A549 (cell line): ENCODE measurements at regions not wholly inside any gene's neighbourhood (a gene's known extent, or its start where the extent isn't known, plus 50 kb on each side); places are given as distances from the start of the nearest gene placed in this dataset.

Source experiments
- ATAC-seq, 2 experiments: fragments of 200-7000 bp in 1 of 2; fragments of >200 bp in 1 of 2; cut with Nextera tagmentation in 1 of 2; cut with Tn5 transposase in 1 of 2; 3 replicates each; pipeline versions ENCODE4 v1.8.0 to v1.9.1; 2018 to 2020; ENCODE audit warnings: mild to moderate bottlenecking in 1 of 2, moderate library complexity in 1 of 2
- CTCF ChIA-PET: fragments of 300-600 bp; sonication (Branson Sonifier 250); formaldehyde crosslinking; extraction: SDS; loops from one replicate; lab custom pipeline; 2021; ENCODE audit warnings: antibody characterized with exemption, inconsistent platforms; lab: Yijun Ruan, JAX
- POLR2A ChIA-PET: fragments of 350-600 bp; formaldehyde crosslinking; extraction: SDS; loops from one replicate; lab custom pipeline; 2021; ENCODE audit warnings: antibody characterized with exemption, inconsistent platforms; lab: Yijun Ruan, JAX
- DNase-seq, 2 experiments: peaks; one replicate each; pipeline versions ENCODE4 v3.0.0 to v3.0.0-alpha.2; 2011 to 2016; ENCODE audit warnings: low read depth in 1 of 2, low spot score in 1 of 2
- FAIRE-seq: peaks from 2 replicates; lab custom pipeline; 2011; peaks lifted over from hg19 to GRCh38; lab: Jason Lieb, UNC
- H3K27ac ChIP-seq, 2 experiments: fragments of >200 bp; sonication (Bioruptor Twin); formaldehyde crosslinking; 3 replicates each; pipeline ENCODE4 v1.5.1; 2016 to 2017
- H3K4me1 ChIP-seq: fragments of >200 bp; sonication (Bioruptor Twin); formaldehyde crosslinking; 3 replicates; pipeline ENCODE4 v1.6.1; 2016
- H3K4me2 ChIP-seq: fragments of >200 bp; sonication (Bioruptor Twin); formaldehyde crosslinking; 3 replicates; pipeline ENCODE4 v1.6.1; 2016
- H3K4me3 ChIP-seq: fragments of >200 bp; sonication (Bioruptor Twin); formaldehyde crosslinking; 3 replicates; pipeline ENCODE4 v1.5.1; 2016
- H3K9me3 ChIP-seq: fragments of >200 bp; sonication (Bioruptor Twin); formaldehyde crosslinking; 3 replicates; pipeline ENCODE4 v1.6.1; 2016
- BHLHE40 ChIP-seq: IDR thresholded peaks from 2 replicates; pipeline ENCODE4 v1.6.1; 2012; ENCODE audit warnings: low read depth, low read length, inconsistent platforms
- CEBPB ChIP-seq, 2 experiments: fragments of >200 bp in 1 of 2; sonication (Bioruptor Twin) in 1 of 2; formaldehyde crosslinking in 1 of 2; IDR thresholded peaks; 2 replicates each; pipeline ENCODE4 v1.6.1; 2012 to 2016
- EHMT2 ChIP-seq: fragments of 200-600 bp; sonication (generic); IDR thresholded peaks from 2 replicates; pipeline ENCODE4 v1.6.1; 2016; ENCODE audit warnings: antibody characterized with exemption, low read depth, mild to moderate bottlenecking, moderate library complexity
- ESRRA ChIP-seq: fragments of 150-350 bp; IDR thresholded peaks from 2 replicates; pipeline ENCODE4 v1.6.1; 2014; ENCODE audit warnings: mild to moderate bottlenecking, low read length, borderline replicate concordance
- GATA3 ChIP-seq: IDR thresholded peaks from 2 replicates; pipeline ENCODE4 v1.6.1; 2012; ENCODE audit warnings: borderline replicate concordance
- HOXB13 ChIP-seq: fragments of 250-450 bp; sonication (Bioruptor Pico); IDR thresholded peaks from 2 replicates; pipeline ENCODE4 v1.5.0; 2020; ENCODE audit warnings: low read depth, mild to moderate bottlenecking, moderate library complexity
- HOXB5 ChIP-seq: fragments of 250-450 bp; sonication (Bioruptor Pico); IDR thresholded peaks from 2 replicates; pipeline ENCODE4 v1.5.0; 2020; ENCODE audit warnings: mild to moderate bottlenecking, moderate library complexity
- JUN ChIP-seq, 2 experiments: fragments of >200 bp; sonication (Bioruptor Twin); formaldehyde crosslinking; IDR thresholded peaks; 2 replicates in 1 of 2; 3 replicates in 1 of 2; pipeline ENCODE4 v1.6.1; 2016 to 2017
- JUNB ChIP-seq: fragments of >200 bp; sonication (Bioruptor Twin); formaldehyde crosslinking; IDR thresholded peaks from 2 replicates; pipeline ENCODE4 v1.6.1; 2016
- KDM1A ChIP-seq: fragments of 200-600 bp; sonication (generic); IDR thresholded peaks from 2 replicates; pipeline ENCODE4 v1.6.1; 2016; ENCODE audit warnings: low read depth, mild to moderate bottlenecking
- MAFK ChIP-seq: fragments of 450-650 bp; IDR thresholded peaks from 2 replicates; pipeline ENCODE4 v1.6.1; 2014; ENCODE audit not compliant: partially characterized antibody
- MYC ChIP-seq: IDR thresholded peaks from 2 replicates; pipeline ENCODE4 v1.6.1; 2012; ENCODE audit warnings: mild to moderate bottlenecking, inconsistent platforms, low read length, improper control_type of control experiment, borderline replicate concordance
- NR3C1 ChIP-seq: fragments of >200 bp; sonication (Bioruptor Twin); formaldehyde crosslinking; IDR thresholded peaks from 3 replicates; pipeline ENCODE4 v1.6.1; 2017
- RAD21 ChIP-seq, 2 experiments: fragments of >200 bp in 1 of 2; sonication (Bioruptor Twin) in 1 of 2; formaldehyde crosslinking in 1 of 2; IDR thresholded peaks in 1 of 2; conservative IDR thresholded peaks in 1 of 2; 2 replicates in 1 of 2; 3 replicates in 1 of 2; pipeline ENCODE4 v1.6.1; 2012 to 2018; ENCODE audit warnings: inconsistent platforms in 1 of 2
- RARB ChIP-seq: fragments of 250-450 bp; sonication (Bioruptor Pico); IDR thresholded peaks from 2 replicates; pipeline ENCODE4 v1.8.0; 2021; ENCODE audit warnings: mild to moderate bottlenecking, moderate library complexity
- SMC3 ChIP-seq: fragments of >200 bp; sonication (Bioruptor Twin); formaldehyde crosslinking; IDR thresholded peaks from 3 replicates; pipeline ENCODE4 v1.6.1; 2018; ENCODE audit warnings: inconsistent platforms
- TP53 ChIP-seq: fragments of 250-450 bp; sonication (Bioruptor Pico); IDR thresholded peaks from 2 replicates; pipeline ENCODE4 v1.5.0; 2021; ENCODE audit warnings: mild to moderate bottlenecking, moderate library complexity
- ZNF302 ChIP-seq: fragments of 250-450 bp; sonication (Bioruptor Pico); IDR thresholded peaks from 2 replicates; pipeline ENCODE4 v1.9.0; 2021; ENCODE audit warnings: inconsistent platforms, mild to moderate bottlenecking, moderate library complexity
- WGBS: methylation state at CpG from one replicate; pipeline ENCODE4 v1.1.6; 2017; ENCODE audit errors: missing lambda C conversion rate; 5-methylcytosine and 5-hydroxymethylcytosine counted together
- TF ChIP-seq, protein P1 (sequence below): fragments of 150-350 bp; IDR thresholded peaks from 2 replicates; pipeline ENCODE4 v1.6.1; 2014; ENCODE audit warnings: low read depth, mild to moderate bottlenecking, low read length
- TF ChIP-seq, protein P2 (sequence below): IDR thresholded peaks from 2 replicates; pipeline ENCODE4 v1.6.1; 2012
- TF ChIP-seq, protein P3 (sequence below): fragments of 250-450 bp; sonication (Bioruptor Pico); IDR thresholded peaks from 2 replicates; pipeline ENCODE4 v1.5.0; 2020; ENCODE audit warnings: low read depth, mild to moderate bottlenecking, moderate library complexity
- TF ChIP-seq, protein P4 (sequence below): IDR thresholded peaks from 2 replicates; pipeline ENCODE4 v1.6.1; 2012

DNA sequence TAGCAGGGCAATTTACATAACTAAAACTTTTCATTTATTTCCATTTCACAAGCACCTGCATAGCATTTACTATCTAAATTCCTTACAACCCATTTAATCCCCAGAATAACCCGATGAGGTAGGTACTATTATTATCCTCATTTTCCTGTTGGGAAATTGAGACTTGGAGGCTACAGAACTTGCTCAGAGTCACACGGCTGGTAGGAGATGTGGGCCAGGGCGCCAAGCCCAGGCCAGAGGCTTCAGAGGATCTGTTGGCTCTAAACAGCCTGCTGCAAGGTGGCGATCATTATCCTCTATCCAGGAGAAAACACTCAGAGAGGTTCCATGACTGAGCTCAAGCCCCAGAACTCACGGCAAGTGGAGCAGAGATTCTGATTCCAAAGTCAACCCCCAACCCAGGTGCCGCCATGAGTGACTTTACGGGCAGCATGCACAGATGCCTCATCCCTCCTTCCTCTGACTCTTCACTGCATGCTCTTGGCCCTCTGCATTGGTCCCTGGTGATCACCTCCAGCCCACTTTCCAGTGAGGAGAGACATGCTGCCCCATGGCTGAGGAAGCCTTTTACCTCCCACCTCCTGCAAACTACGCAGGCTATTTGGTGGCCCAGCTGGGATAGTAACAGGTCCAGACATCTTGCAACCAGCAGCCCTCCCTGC, 168.4 kb upstream of the FSTL4 start:
- TF ChIP-seq, protein P1, sequence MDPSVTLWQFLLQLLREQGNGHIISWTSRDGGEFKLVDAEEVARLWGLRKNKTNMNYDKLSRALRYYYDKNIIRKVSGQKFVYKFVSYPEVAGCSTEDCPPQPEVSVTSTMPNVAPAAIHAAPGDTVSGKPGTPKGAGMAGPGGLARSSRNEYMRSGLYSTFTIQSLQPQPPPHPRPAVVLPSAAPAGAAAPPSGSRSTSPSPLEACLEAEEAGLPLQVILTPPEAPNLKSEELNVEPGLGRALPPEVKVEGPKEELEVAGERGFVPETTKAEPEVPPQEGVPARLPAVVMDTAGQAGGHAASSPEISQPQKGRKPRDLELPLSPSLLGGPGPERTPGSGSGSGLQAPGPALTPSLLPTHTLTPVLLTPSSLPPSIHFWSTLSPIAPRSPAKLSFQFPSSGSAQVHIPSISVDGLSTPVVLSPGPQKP: no peak
- TF ChIP-seq JUNB: no peak
- TF ChIP-seq NR3C1: no peak
- TF ChIP-seq TP53 (CRISPR knock-in tag): no peak

DNA sequence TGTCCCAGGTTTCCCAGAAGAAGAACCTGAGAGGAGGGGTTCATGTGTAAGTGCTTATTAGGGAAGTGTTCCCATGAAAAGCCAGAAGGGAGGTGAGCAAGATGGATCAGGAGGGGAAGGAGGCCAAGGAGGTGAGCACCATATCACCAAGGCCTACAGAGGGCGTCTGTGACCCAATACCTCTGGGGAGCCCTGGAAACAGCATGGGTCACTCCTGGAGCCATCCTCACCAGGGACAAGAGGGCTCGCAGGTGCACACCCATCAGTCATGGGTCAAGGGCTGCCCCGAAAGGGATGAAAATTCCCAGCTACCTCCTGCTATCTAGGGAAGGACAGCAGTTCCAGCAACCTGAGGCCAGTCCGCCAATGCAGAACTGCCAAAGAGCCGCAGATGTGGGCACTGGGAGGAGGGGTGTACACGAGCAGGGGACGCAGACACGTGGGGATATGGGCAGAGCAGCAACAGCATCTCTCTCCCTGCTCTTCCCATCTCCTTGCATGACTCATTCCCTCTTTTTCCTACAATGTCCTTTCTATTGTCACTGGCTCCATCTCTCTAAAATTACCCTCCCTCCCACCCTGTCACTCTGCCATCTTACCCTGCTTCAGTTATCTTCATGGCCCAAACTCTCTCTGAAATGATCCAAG, 167.6 kb upstream of the FSTL4 start:
- ATAC-seq (peak in 1 of 2 experiments; percentile 66; a peak in 3 of 6 replicates), FAIRE-seq (no peak), DNase-seq (no peak)
- no peak overlapping the region for H3K27ac ChIP-seq
- no peak overlapping the region for H3K4me2 ChIP-seq
- H3K4me1 ChIP-seq: no peaks in the 10 kb centered on the region
- TF ChIP-seq, protein P2, sequence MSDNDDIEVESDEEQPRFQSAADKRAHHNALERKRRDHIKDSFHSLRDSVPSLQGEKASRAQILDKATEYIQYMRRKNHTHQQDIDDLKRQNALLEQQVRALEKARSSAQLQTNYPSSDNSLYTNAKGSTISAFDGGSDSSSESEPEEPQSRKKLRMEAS: no peak
- TF ChIP-seq RAD21 (conservative IDR thresholded peaks at IDR 0.05 in 1 of 2, IDR thresholded peaks at IDR 0.05 in 1 of 2): 0 out of 5 replicates have a peak, but pooled peaks of 1 of the 2 experiments have one; percentile 16
- TF ChIP-seq, protein P3, sequence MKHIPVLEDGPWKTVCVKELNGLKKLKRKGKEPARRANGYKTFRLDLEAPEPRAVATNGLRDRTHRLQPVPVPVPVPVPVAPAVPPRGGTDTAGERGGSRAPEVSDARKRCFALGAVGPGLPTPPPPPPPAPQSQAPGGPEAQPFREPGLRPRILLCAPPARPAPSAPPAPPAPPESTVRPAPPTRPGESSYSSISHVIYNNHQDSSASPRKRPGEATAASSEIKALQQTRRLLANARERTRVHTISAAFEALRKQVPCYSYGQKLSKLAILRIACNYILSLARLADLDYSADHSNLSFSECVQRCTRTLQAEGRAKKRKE (CRISPR knock-in tag): no peak
- no peak overlapping the region for H3K4me3 ChIP-seq
- POLR2A ChIA-PET: no interaction called here
- no peaks in the 10 kb centered on the region for H3K9me3 ChIP-seq
- WGBS: 50% methylated on average over 6 of the region's 8 CpGs
- CTCF ChIA-PET: no interaction called here

More for the DNA sequence above, 168.4 kb upstream of the FSTL4 start:
- no peak for ATAC-seq
- Histone ChIP-seq H3K4me3 (no peak overlapping the region), H3K4me1 (no peaks in the 10 kb centered on the region), H3K27ac (no peak overlapping the region), H3K4me2 (no peak overlapping the region), H3K9me3 (no peaks in the 10 kb centered on the region)
- no peak for FAIRE-seq
- CTCF ChIA-PET: interaction anchor here (1.3 kb wide), 1 partner anchor 24 kb away, joined by 3 read pairs; no protein-coding TSS in a partner anchor
- POLR2A ChIA-PET: no interaction called here
- 81% methylated on average over 8 of the region's 8 CpGs for WGBS
- no peak for DNase-seq

DNA sequence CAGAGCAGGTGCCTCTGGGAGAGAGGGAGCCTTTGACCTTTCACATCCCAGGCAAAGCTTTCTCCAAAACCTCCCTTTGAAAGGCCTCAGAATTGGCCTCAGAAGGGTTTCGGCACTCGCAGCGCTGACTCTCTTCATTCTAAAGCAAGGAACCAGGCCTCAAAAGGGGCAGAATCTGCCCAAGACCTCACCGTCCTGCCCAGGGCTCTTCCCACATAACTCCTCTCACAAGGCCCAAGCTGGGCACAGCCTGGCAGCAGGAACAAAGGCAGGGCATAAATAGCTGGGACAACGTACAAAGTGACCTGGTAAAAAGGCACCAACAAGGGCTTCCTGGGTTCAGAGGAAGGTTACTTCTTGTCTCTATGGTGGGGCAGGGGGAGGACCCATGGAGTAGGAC, 166.3 kb upstream of the FSTL4 start:
- CTCF ChIA-PET: interaction anchor here (0.6 kb wide), 1 partner anchor 102 kb away, joined by 3 read pairs; no protein-coding TSS in a partner anchor
- WGBS: 71% methylated on average over 5 of the region's 5 CpGs
- TF ChIP-seq ZNF302: no peak
- TF ChIP-seq, protein P4, sequence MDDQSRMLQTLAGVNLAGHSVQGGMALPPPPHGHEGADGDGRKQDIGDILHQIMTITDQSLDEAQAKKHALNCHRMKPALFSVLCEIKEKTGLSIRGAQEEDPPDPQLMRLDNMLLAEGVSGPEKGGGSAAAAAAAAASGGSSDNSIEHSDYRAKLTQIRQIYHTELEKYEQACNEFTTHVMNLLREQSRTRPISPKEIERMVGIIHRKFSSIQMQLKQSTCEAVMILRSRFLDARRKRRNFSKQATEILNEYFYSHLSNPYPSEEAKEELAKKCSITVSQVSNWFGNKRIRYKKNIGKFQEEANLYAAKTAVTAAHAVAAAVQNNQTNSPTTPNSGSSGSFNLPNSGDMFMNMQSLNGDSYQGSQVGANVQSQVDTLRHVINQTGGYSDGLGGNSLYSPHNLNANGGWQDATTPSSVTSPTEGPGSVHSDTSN: no peak
- TF ChIP-seq RARB: no peak
- no peak for TF ChIP-seq HOXB13 (CRISPR knock-in tag)
- no peak for TF ChIP-seq MAFK
- TF ChIP-seq KDM1A: no peak
- no peak for TF ChIP-seq BHLHE40
- TF ChIP-seq, protein P1: no peak
- no peak for TF ChIP-seq NR3C1
- TF ChIP-seq GATA3: no peak
- TF ChIP-seq EHMT2: no peak
- no peak for TF ChIP-seq SMC3
- no peak for TF ChIP-seq JUN (IDR thresholded peaks at IDR 0.05)
- TF ChIP-seq HOXB5 (CRISPR knock-in tag): no peak
- no peak for TF ChIP-seq CEBPB (IDR thresholded peaks at IDR 0.05)
- no peak for TF ChIP-seq ESRRA
- TF ChIP-seq MYC: no peak

More for the DNA sequence above, 166.3 kb upstream of the FSTL4 start:
- ATAC-seq (no peak), FAIRE-seq (no peak), DNase-seq (no peak)
- no peaks in the 10 kb centered on the region for H3K9me3 ChIP-seq
- no peak overlapping the region for H3K4me3 ChIP-seq
- POLR2A ChIA-PET: no interaction called here
- H3K4me1 ChIP-seq: no peaks in the 10 kb centered on the region
- H3K27ac ChIP-seq: no peak overlapping the region
- no peak overlapping the region for H3K4me2 ChIP-seq
